ENCODE measurements at regions not wholly inside any gene's neighbourhood (a gene's known extent, or its start where the extent isn't known, plus 50 kb on each side); places are given as distances from the start of the nearest gene placed in this dataset.

DNA sequence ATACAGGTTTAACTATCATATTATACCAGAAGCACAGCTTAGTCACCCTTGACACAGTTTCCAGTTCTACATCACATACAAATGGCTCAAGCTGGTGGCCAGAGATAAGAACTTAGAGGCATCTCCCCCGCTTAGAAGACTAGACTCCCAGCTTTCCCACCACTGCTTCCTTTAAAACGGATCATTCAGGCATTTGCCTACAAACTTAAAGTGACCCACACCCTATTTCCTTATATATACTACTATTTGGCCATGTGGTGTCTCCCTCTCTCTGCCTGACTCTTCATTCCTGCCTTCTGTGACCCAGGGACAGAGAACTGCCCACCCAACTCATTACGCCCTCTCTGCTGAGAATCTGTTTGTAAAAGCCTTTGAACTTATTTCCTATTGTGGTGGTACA is 781.2 kb upstream of the DIAPH2 start:
- no peaks in the 10 kb centered on the region for H3K9me3 ChIP-seq (ENCODE audit: low read length)
- H3K36me3 ChIP-seq (replicated peaks in 1 of 2; ENCODE audit: control insufficient read depth in 1 of 2, insufficient read depth in 2 of 2, low read length in 2 of 2), result no peaks in the 10 kb centered on the region
- no peak overlapping the region for H3K9ac ChIP-seq (ENCODE audit: insufficient read depth, low read depth, low read length)
- intact Hi-C loops (cut with micrococcal nuclease; ENCODE audit: unreplicated experiment), result no loop called here
- no peak overlapping the region for H2AFZ ChIP-seq (ENCODE audit: low read length)
- ATAC-seq (no peak), DNase-seq (ENCODE audit: low spot score) (no peak), FAIRE-seq (no peak)
- H3K4me2 ChIP-seq (ENCODE audit: low read depth, low read length), result no peak overlapping the region
- no peak overlapping the region for H3K27ac ChIP-seq (ENCODE audit: extremely low read length, insufficient read depth, low read length)
- no TSS peak for BruUV-seq (replicated peaks)
- WGBS (ENCODE audit: low lambda C conversion rate), result 10% methylated on average over 3 of the region's 3 CpGs
- no peaks in the 10 kb centered on the region for H3K79me2 ChIP-seq (ENCODE audit: insufficient read depth, low read length)
- ChIA-PET POLR2A (no interaction called here), CTCF (ENCODE audit: low intra/inter-chr PET ratio, low total read pairs) (no interaction called here)
- H3K4me3 ChIP-seq (replicated peaks in 1 of 3; ENCODE audit: insufficient read depth in 1 of 3, low read depth in 2 of 3, low read length in 3 of 3), result no peak overlapping the region
- H4K20me1 ChIP-seq (ENCODE audit: insufficient read depth, low read length), result no peaks in the 10 kb centered on the region
- TF ChIP-seq NFRKB (IDR thresholded peaks at IDR 0.05), result no peak
- no peak for TF ChIP-seq NONO (IDR thresholded peaks at IDR 0.05)
- TF ChIP-seq NONO (CRISPR knock-in tag; conservative IDR thresholded peaks at IDR 0.05), result no peak
- TF ChIP-seq NR3C1 (CRISPR knock-in tag; IDR thresholded peaks at IDR 0.05), result no peak
- TF ChIP-seq, protein P1, sequence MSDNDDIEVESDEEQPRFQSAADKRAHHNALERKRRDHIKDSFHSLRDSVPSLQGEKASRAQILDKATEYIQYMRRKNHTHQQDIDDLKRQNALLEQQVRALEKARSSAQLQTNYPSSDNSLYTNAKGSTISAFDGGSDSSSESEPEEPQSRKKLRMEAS (IDR thresholded peaks at IDR 0.05), result no peak
- no peak for TF ChIP-seq BRD4 (CRISPR knock-in tag; IDR thresholded peaks at IDR 0.05)
- no peak for TF ChIP-seq ZZZ3 (CRISPR knock-in tag; IDR thresholded peaks at IDR 0.05; ENCODE audit: borderline replicate concordance)
- no peak for TF ChIP-seq KLF15 (CRISPR knock-in tag; IDR thresholded peaks at IDR 0.05; ENCODE audit: borderline replicate concordance)
- TF ChIP-seq PHF21A (CRISPR knock-in tag; IDR thresholded peaks at IDR 0.05), result no peak
- TF ChIP-seq, protein P2, sequence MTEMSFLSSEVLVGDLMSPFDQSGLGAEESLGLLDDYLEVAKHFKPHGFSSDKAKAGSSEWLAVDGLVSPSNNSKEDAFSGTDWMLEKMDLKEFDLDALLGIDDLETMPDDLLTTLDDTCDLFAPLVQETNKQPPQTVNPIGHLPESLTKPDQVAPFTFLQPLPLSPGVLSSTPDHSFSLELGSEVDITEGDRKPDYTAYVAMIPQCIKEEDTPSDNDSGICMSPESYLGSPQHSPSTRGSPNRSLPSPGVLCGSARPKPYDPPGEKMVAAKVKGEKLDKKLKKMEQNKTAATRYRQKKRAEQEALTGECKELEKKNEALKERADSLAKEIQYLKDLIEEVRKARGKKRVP (CRISPR knock-in tag; IDR thresholded peaks at IDR 0.05), result no peak
- TF ChIP-seq, protein P3, sequence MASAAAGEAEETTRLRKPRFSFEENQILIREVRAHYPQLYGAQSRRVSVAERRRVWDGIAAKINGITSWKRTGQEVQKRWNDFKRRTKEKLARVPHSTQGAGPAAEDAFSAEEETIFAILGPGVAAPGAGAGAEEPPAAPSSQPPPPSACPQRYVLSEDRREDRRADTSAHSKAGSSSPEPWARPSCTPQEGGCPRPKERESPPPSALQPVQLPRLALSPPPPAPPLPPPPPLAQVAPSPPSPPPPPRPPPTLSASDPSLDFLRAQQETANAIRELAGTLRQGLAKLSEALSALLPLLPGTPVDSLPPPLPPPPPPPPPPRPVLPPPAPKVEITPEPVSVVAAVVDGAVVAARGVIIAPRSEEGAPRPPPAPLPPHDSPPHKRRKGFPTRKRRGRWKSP (CRISPR knock-in tag; IDR thresholded peaks at IDR 0.05), result no peak
- no peak for TF ChIP-seq GTF2F1 (IDR thresholded peaks at IDR 0.05; ENCODE audit: low read length)
- TF ChIP-seq, protein P4, sequence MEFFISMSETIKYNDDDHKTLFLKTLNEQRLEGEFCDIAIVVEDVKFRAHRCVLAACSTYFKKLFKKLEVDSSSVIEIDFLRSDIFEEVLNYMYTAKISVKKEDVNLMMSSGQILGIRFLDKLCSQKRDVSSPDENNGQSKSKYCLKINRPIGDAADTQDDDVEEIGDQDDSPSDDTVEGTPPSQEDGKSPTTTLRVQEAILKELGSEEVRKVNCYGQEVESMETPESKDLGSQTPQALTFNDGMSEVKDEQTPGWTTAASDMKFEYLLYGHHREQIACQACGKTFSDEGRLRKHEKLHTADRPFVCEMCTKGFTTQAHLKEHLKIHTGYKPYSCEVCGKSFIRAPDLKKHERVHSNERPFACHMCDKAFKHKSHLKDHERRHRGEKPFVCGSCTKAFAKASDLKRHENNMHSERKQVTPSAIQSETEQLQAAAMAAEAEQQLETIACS (CRISPR knock-in tag; IDR thresholded peaks at IDR 0.05), result no peak
- no peak for TF ChIP-seq HIVEP1 (CRISPR knock-in tag; IDR thresholded peaks at IDR 0.05)
- TF ChIP-seq LCORL (IDR thresholded peaks at IDR 0.05), result no peak
- no peak for TF ChIP-seq LCORL (CRISPR knock-in tag; IDR thresholded peaks at IDR 0.05)
- no peak for TF ChIP-seq HES4 (CRISPR knock-in tag; IDR thresholded peaks at IDR 0.05; ENCODE audit: borderline replicate concordance)
- TF ChIP-seq HNRNPLL (IDR thresholded peaks at IDR 0.05; ENCODE audit: low read depth, low read length, poor library complexity, severe bottlenecking), result no peak
- no peak for TF ChIP-seq MTF2 (CRISPR knock-in tag; IDR thresholded peaks at IDR 0.05; ENCODE audit: borderline replicate concordance)
- no peak for TF ChIP-seq ATF7-NPFF (CRISPR knock-in tag; IDR thresholded peaks at IDR 0.05; ENCODE audit: low read depth)
- H3K4me1 ChIP-seq (ENCODE audit: insufficient read depth, low read length), result no peaks in the 10 kb centered on the region
- H3K27me3 ChIP-seq (ENCODE audit: control insufficient read depth in 1 of 2, insufficient read depth in 2 of 2, low read length in 2 of 2), result no peaks in the 10 kb centered on the region
- in situ Hi-C loops (cut with HindIII; ENCODE audit: extremely low pct_ligation_motif_present, low pct_unique_long_range_greater_than_20kb), result no loop called here

All from HepG2 (cell line).